Lower leg skin (tissue), 4 donors: ENCODE measurements at regions not wholly inside any gene's neighbourhood (a gene's known extent, or its start where the extent isn't known, plus 50 kb on each side); places are given as distances from the start of the nearest gene placed in this dataset.

Source experiments
- DNase-seq, 2 donors: peaks; one replicate each; pipeline ENCODE4 v3.0.0-alpha.2; 2019; ENCODE audit warnings: low spot score in 2 of 2
- H3K4me3 ChIP-seq: fragments of 200-600 bp; sonication (generic); 2 replicates; pipeline ENCODE4 v1.5.1; 2017; ENCODE audit warnings: mild to moderate bottlenecking, low read depth; ENCODE audit not compliant: poor library complexity, severe bottlenecking
- POLR2A ChIP-seq, 2 donors: fragments of 450-650 bp; IDR thresholded peaks; one replicate each; pipeline ENCODE4 v1.6.1; 2016 to 2017; ENCODE audit warnings: antibody characterized with exemption in 2 of 2, mild to moderate bottlenecking in 1 of 2, moderate library complexity in 1 of 2
- WGBS, 2 donors: methylation state at CpG; one replicate each; pipeline ENCODE4 v1.1.5; 2018; 5-methylcytosine and 5-hydroxymethylcytosine counted together
- intact Hi-C: fragments of 100-400 bp; cut with DNase I; formaldehyde crosslinking; loops from one replicate; pipeline ENCODE4 v1.15.0; 2023; ENCODE audit warnings: low total_unique reads
- TF ChIP-seq, protein P1 (sequence below), 3 donors: fragments of 450-650 bp; IDR thresholded peaks; one replicate each; pipeline ENCODE4 v1.5.1; 2016; ENCODE audit warnings: antibody characterized with exemption in 3 of 3, mild to moderate bottlenecking in 3 of 3, moderate library complexity in 2 of 3

DNA sequence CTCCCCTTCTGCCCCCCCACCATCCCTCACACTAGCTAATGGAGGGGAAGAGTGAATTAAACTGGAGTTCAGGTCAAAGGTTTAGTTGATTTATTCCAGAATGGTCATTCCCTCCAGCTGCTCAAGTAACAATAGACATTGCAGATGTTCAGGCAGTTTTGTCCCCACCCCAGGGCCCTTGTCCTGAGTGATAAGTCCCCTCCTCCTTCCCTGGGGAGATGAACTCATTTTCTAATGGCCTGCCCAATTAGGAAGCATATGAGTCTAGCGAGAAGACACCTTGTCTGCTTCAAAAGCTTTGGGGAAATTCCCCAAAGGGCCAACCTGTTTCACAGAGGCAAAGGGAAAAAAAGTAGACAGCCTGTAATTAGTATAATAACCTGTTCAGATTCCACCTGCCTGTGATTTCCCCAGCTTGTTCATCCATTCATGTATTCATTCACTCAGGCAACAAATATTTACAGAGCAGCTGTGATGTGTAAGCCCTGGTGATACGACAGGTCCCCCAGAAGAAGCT lies 165.3 kb downstream of the SHQ1 start:
- 88 to 93% methylated on average over 2 of the region's 2 CpGs for WGBS, 2 donors

DNA sequence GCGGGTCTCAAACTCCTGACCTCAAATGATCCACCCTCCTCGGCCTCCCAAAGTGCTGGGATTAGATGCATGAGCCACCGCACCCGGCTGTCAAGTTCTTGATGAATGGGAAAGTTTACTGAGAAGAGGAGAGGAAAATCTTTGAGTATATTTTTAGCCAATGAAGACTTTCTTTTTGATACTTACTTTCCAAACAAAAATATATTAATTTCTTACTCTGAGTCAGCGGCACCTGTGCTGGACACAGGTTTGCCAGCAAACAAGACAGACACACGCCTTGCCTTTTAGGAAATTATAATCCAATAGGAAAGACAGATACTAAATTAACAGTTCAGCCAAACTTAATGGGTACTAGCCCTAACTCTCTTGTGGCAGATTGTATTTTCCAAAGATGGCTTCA lies 166.6 kb downstream of the SHQ1 start:
- WGBS, 2 donors, result 82 to 87% methylated on average over 6 of the region's 6 CpGs
- TF ChIP-seq, protein P1, sequence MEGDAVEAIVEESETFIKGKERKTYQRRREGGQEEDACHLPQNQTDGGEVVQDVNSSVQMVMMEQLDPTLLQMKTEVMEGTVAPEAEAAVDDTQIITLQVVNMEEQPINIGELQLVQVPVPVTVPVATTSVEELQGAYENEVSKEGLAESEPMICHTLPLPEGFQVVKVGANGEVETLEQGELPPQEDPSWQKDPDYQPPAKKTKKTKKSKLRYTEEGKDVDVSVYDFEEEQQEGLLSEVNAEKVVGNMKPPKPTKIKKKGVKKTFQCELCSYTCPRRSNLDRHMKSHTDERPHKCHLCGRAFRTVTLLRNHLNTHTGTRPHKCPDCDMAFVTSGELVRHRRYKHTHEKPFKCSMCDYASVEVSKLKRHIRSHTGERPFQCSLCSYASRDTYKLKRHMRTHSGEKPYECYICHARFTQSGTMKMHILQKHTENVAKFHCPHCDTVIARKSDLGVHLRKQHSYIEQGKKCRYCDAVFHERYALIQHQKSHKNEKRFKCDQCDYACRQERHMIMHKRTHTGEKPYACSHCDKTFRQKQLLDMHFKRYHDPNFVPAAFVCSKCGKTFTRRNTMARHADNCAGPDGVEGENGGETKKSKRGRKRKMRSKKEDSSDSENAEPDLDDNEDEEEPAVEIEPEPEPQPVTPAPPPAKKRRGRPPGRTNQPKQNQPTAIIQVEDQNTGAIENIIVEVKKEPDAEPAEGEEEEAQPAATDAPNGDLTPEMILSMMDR (IDR thresholded peaks at IDR 0.05), result no peak
- TF ChIP-seq POLR2A (IDR thresholded peaks at IDR 0.05), result no peak

More for the DNA sequence above, 165.3 kb downstream of the SHQ1 start:
- DNase-seq, result no peak
- intact Hi-C loops, result no loop called here
- H3K4me3 ChIP-seq, result no peak overlapping the region
- no peak for TF ChIP-seq POLR2A (IDR thresholded peaks at IDR 0.05)
- TF ChIP-seq, protein P1 (IDR thresholded peaks at IDR 0.05), result no peak

DNA sequence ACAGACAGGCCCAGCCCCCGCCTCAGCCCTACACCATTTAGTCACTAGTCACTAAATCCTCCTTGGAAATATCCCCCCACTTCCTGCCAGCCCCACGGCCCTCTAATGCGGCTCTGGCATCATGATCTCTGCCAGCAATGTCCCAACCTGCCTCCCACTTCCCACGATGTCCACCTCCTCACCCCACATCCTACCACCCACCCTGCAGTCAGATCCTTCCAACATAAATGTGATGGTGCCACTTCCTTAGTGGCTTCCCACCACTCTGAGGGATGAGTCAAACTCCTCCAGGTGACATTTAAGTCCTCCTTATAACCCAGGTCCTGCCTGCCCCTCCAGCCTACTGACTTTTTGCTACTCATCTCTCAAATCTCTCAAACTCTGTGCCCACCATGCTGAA lies 167.5 kb downstream of the SHQ1 start:
- 75 to 86% methylated on average over 4 of the region's 4 CpGs for WGBS, 2 donors
- no peak for TF ChIP-seq POLR2A (IDR thresholded peaks at IDR 0.05)
- TF ChIP-seq, protein P1 (IDR thresholded peaks at IDR 0.05), result no peak
- no peak for DNase-seq
- no peak overlapping the region for H3K4me3 ChIP-seq
- intact Hi-C loops, result no loop called here

More for the DNA sequence above, 166.6 kb downstream of the SHQ1 start:
- DNase-seq, result no peak
- H3K4me3 ChIP-seq, result no peak overlapping the region
- intact Hi-C loops, result no loop called here

DNA sequence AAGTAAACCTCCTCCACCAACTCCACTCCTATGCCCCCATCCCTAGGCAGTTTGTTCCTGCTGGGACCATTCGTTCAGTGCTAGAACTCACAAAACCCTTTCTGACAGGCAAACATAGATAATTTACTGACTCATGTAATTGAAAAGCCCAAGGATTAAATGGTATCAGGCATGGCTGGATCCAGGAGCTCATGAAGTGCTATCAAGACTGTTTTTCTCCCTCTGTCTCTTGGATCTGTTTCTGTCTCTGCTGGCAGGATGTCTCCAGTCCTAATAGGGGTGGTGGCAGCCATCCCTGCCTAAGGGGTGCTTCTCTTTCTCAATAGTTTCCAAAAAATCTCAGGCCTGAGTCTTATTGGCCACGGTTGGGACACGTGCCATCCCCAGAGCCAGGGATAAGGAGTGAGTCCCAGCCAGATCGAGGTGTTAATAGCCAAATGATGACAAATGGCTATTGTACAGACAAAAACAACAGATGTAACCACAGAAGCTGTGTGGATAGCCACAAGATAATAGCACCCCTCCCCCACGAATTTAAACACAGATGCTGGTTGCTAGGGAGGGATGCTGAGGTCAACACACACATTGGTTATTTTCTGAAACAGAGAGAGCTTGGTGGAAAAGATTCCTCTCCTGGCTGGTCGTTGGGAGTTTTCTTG lies 168.6 kb downstream of the SHQ1 start:
- no peak for TF ChIP-seq POLR2A (IDR thresholded peaks at IDR 0.05)
- TF ChIP-seq, protein P1 (IDR thresholded peaks at IDR 0.05), result no peak
- H3K4me3 ChIP-seq, result no peak overlapping the region
- intact Hi-C loops, result no loop called here
- 37 to 44% methylated on average over 6 of the region's 6 CpGs for WGBS, 2 donors
- DNase-seq, result no peak

DNA sequence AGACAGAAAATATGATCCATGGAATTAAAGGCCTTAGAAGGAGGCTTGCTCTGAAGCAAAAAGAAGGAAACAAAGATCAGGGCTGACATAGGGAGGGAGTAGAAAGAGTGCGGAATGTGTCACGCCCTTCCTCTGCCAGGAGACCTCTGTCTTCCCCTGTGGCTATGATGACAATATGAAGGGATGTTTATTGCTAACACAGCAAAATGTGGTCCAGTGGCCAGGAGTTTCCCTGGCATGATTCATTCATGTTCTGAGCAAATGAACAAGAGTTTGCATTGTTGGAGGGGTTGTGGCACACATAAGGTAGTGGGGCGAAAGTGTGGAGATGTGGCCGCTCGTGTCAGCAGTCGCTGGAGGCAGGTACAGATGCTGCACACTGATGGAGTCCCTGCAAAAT lies 169.4 kb downstream of the SHQ1 start:
- no peak for DNase-seq
- H3K4me3 ChIP-seq, result no peak overlapping the region
- intact Hi-C loops, result no loop called here
- no peak for TF ChIP-seq POLR2A (IDR thresholded peaks at IDR 0.05)
- TF ChIP-seq, protein P1 (IDR thresholded peaks at IDR 0.05), result no peak
- WGBS, 2 donors, result 83 to 84% methylated on average over 6 of the region's 6 CpGs

DNA sequence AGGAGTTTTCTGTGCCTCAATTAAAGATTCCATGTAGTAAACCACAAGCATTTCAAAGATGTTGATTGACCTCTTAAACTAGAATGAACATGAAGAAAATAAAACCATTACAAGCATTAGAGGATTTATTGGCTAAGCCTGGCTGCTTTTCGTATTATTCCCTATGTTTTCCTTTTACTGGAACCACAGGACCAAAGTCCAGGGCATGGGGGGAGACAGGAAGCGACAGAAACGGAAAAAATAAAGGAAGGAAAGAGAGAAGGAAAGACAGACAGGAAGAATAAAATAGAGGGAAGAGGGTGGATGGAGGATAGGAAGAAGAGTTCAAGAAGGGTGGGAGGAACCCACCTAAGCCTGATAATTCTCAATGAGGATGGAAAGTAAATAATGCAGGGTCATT lies 169.9 kb downstream of the SHQ1 start:
- TF ChIP-seq POLR2A (IDR thresholded peaks at IDR 0.05), result no peak
- TF ChIP-seq, protein P1 (IDR thresholded peaks at IDR 0.05), result no peak
- no peak overlapping the region for H3K4me3 ChIP-seq
- DNase-seq, result no peak
- 66 to 72% methylated on average over 3 of the region's 3 CpGs for whole genome bisulfite sequencing, 2 donors
- intact Hi-C loops, result no loop called here
